AG09309 (cell line): ENCODE measurements at regions not wholly inside any gene's neighbourhood (a gene's known extent, or its start where the extent isn't known, plus 50 kb on each side); places are given as distances from the start of the nearest gene placed in this dataset.

Experiments used
- DNase-seq: peaks from one replicate; pipeline ENCODE4 v3.0.0-alpha.2; 2010; ENCODE audit warnings: low read depth
- H3K4me3 ChIP-seq: 2 replicates; pipeline ENCODE4 v1.5.1; 2011; ENCODE audit warnings: mild to moderate bottlenecking, low read depth, low read length, moderate library complexity; ENCODE audit not compliant: control insufficient read depth
- CTCF ChIP-seq: IDR thresholded peaks from 2 replicates; pipeline ENCODE4 v1.5.1; 2011; ENCODE audit warnings: mild to moderate bottlenecking, low read depth, low read length, inconsistent platforms; ENCODE audit not compliant: insufficient read depth, control insufficient read depth; ENCODE audit errors: missing control alignments

DNA sequence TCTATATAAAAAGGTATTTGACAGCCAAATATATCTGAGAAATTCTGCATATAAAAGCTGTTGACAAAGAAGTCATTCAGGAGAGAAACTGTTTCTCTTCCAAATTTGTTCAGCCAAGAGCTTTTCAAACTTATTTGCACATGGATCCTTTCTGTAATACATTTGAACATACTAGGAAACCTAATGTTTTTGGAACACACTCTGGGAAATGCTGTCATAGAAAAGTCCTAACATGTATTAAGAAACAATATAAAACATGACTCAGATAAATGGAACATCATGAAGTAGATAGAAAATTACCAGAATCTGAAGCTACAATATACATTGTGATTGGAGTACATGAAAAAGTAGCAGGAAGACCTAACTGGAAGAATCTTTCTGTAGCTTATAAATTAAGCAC is 781.5 kb upstream of the EPHA5 start:
- no peak for DNase-seq
- H3K4me3 ChIP-seq = no peak overlapping the region
- no peak for TF ChIP-seq CTCF

DNA sequence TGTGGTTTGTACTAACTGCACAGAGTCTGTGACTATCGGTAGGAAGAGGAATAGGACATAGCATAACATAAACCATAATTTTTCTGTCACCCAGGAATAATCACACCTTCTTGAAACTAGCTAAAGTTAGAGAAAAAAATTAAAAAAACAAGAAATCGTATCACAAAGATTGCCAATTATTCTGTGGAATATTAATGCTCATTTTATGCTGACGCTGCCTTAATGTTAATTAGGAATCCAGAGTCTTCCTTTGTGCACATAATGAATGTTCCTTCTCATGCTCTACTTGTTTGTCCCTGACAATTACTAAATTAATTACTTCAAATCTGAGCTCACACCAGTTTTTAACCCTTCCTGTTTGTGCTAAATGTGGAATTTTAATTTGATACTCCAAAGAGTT is 772.7 kb upstream of the EPHA5 start:
- no peak for DNase-seq
- TF ChIP-seq CTCF = no peak
- H3K4me3 ChIP-seq = no peak overlapping the region

DNA sequence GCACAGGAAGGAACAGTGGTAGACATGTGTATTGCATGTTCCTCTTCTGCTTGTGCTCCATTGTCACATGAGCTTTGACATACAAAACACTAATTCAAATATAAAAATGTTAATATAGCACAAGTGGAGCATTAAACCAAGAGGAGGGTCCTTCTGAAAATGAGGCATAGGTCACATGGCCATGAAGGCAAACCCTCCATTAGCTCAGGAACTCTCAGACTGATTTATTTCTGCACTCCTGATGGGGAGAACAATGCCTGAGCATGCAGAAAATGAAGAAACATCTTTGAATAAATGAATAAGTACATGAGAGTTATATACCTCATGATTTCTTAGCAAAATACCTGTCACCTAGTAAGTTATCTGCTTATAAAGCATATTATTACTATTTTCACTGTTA is 769.2 kb upstream of the EPHA5 start:
- DNase-seq = no peak
- no peak for TF ChIP-seq CTCF
- H3K4me3 ChIP-seq = no peak overlapping the region

DNA sequence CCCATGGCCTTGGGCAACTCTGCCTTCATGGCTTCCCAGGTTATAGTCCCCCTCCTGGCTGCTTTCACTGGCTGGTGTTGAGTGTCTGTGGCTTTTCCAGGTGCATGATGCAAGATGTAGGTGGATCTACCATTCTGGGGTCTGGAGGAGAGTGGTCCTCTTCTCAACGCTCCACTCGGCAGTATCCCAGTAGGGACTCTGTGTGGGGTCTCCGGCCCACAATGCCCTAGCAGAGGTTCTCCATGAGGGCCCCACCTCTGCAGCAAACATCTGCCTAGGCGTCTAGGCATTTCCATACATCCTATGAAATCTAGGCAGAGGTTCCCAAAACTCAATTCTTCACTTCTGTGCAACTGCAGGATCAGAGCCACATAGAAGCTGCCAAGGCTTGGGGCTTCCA is 763.4 kb upstream of the EPHA5 start:
- DNase-seq = no peak
- no peak overlapping the region for H3K4me3 ChIP-seq
- TF ChIP-seq CTCF = no peak

- no peak overlapping the region for H3K4me3 ChIP-seq
- peak; percentile 70 for DNase-seq
- no peak for TF ChIP-seq CTCF
Measured at GRCh38 chr4:66430856-66431255, 760.6 kb upstream of the EPHA5 start.

- H3K4me3 ChIP-seq = no peak overlapping the region
- no peak for DNase-seq
- no peak for TF ChIP-seq CTCF
Measured at GRCh38 chr4:66429276-66429675, 759.0 kb upstream of the EPHA5 start.

DNA sequence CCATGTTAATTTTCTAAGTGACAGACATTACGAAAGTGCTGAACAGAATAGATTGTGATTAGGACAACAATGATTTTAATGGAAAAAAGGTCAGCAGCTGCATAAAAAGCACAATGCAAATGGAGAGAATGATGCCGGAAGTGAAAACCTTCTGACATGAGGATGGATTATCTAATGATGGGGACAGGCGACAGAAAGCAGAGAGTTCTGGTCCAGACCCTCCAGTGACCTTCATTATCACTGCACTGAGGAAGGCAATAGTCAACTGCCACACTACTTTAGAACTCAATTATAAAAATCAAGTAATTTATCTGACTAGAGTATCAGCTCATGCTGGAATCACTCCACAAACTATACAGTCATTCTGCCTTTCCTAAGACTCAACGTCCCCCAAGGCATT is 746.1 kb upstream of the EPHA5 start:
- TF ChIP-seq CTCF = no peak
- DNase-seq = no peak
- no peak overlapping the region for H3K4me3 ChIP-seq
